Vagina (tissue), 2 donors: ENCODE measurements at regions not wholly inside any gene's neighbourhood (a gene's known extent, or its start where the extent isn't known, plus 50 kb on each side); places are given as distances from the start of the nearest gene placed in this dataset.

ENCODE experiments used
- DNase-seq, 2 donors: peaks; one replicate each; pipeline ENCODE4 v3.0.0-alpha.2; 2017; ENCODE audit errors: extremely low spot score in 2 of 2
- H3K27ac ChIP-seq: fragments of 200-600 bp; sonication (generic); one replicate; pipeline ENCODE4 v1.5.1; 2019
- H3K27me3 ChIP-seq: fragments of 200-600 bp; sonication (generic); one replicate; pipeline ENCODE4 v1.5.1; 2019
- H3K36me3 ChIP-seq, 2 donors: fragments of 200-600 bp; sonication (generic); one replicate each; pipeline ENCODE4 v1.5.1; 2017 to 2019
- H3K4me1 ChIP-seq: fragments of 200-600 bp; sonication (generic); one replicate; pipeline ENCODE4 v1.5.1; 2019
- H3K4me3 ChIP-seq, 2 donors: fragments of 200-600 bp; sonication (generic); 1 replicate in 1 of 2; 2 replicates in 1 of 2; pipeline ENCODE4 v1.5.1; 2016 to 2019
- H3K9me3 ChIP-seq: fragments of 200-600 bp; sonication (generic); one replicate; pipeline ENCODE4 v1.5.1; 2019
- POLR2A ChIP-seq, 2 donors: fragments of 450-650 bp; IDR thresholded peaks; one replicate each; pipeline ENCODE4 v1.6.1; 2017; ENCODE audit warnings: antibody characterized with exemption in 2 of 2, mild to moderate bottlenecking in 2 of 2, moderate library complexity in 2 of 2
- POLR2AphosphoS5 ChIP-seq, 2 donors: sonication (generic); formaldehyde crosslinking; IDR thresholded peaks; one replicate each; pipeline ENCODE4 v1.9.0; 2017; ENCODE audit warnings: antibody characterized with exemption in 2 of 2, mild to moderate bottlenecking in 2 of 2, low read depth in 1 of 2; ENCODE audit not compliant: insufficient read depth in 1 of 2
- intact Hi-C: fragments of 100-400 bp; cut with DNase I; formaldehyde crosslinking; loops from one replicate; pipeline ENCODE4 v1.15.1; 2023
- TF ChIP-seq, protein P1 (sequence below), 3 experiments: fragments of 450-650 bp in 2 of 3; fragments of 200-600 bp in 1 of 3; sonication (generic) in 1 of 3; IDR thresholded peaks; one replicate each; pipeline ENCODE4 v1.5.1; 2017 to 2019; ENCODE audit warnings: antibody characterized with exemption in 3 of 3, mild to moderate bottlenecking in 2 of 3, moderate library complexity in 2 of 3

DNA sequence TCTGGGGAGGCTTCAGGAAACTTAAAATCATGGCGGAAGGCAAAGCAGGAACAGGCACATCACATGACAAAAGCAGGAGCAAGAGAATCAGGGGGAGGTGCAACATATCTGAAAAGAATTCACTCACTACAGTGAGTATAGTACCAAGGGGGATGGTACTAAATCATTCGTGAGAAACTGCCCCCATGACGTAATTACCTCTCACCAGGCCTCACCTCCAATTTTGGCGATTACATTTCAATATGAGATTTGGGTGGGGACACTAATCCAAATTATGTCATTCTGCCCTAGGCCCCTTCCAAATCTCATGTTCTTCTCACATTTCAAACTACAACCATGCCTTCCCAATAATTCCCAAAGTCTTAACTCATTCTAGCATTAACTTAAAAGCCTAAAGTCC lies 740.8 kb upstream of the SOX11 start:
- TF ChIP-seq, protein P1, sequence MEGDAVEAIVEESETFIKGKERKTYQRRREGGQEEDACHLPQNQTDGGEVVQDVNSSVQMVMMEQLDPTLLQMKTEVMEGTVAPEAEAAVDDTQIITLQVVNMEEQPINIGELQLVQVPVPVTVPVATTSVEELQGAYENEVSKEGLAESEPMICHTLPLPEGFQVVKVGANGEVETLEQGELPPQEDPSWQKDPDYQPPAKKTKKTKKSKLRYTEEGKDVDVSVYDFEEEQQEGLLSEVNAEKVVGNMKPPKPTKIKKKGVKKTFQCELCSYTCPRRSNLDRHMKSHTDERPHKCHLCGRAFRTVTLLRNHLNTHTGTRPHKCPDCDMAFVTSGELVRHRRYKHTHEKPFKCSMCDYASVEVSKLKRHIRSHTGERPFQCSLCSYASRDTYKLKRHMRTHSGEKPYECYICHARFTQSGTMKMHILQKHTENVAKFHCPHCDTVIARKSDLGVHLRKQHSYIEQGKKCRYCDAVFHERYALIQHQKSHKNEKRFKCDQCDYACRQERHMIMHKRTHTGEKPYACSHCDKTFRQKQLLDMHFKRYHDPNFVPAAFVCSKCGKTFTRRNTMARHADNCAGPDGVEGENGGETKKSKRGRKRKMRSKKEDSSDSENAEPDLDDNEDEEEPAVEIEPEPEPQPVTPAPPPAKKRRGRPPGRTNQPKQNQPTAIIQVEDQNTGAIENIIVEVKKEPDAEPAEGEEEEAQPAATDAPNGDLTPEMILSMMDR (IDR thresholded peaks at IDR 0.05), result no peak
- no peak for TF ChIP-seq POLR2AphosphoS5 (IDR thresholded peaks at IDR 0.05; ENCODE audit: insufficient read depth in 1 of 2, low read depth in 1 of 2)
- TF ChIP-seq POLR2A (IDR thresholded peaks at IDR 0.05), result no peak
- Histone ChIP-seq H3K27me3 (no peaks in the 10 kb centered on the region), H3K9me3 (no peaks in the 10 kb centered on the region), H3K4me1 (no peaks in the 10 kb centered on the region), H3K27ac (no peak overlapping the region), H3K36me3 (no peaks in the 10 kb centered on the region), H3K4me3 (no peak overlapping the region)
- no peak for DNase-seq
- intact Hi-C loops, result no loop called here

DNA sequence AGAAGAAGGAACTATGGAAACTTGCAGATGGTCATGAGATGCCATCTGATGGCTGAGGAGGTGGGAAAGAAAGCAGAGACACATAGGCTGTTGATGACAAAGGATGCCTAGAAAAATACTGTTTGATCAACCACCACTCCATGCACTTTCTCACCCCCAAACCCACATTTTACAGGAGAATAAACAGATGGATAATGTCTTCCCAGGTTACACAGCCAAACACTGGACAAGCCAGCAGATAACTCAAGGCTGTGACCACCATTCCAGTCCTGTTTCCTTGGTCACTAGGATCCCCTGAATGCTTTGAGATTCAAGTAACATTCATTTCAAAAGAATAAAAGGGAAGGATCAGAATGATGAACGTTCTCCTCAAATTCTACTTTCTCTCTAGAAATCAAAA lies 733.0 kb upstream of the SOX11 start:
- no peaks in the 10 kb centered on the region for H3K9me3 ChIP-seq
- no peak overlapping the region for H3K4me3 ChIP-seq
- no peaks in the 10 kb centered on the region for H3K27me3 ChIP-seq
- H3K27ac ChIP-seq, result no peak overlapping the region
- no peaks in the 10 kb centered on the region for H3K36me3 ChIP-seq
- H3K4me1 ChIP-seq, result no peaks in the 10 kb centered on the region
- intact Hi-C loops, result no loop called here
- TF ChIP-seq POLR2A (IDR thresholded peaks at IDR 0.05) (no peak), POLR2AphosphoS5 (IDR thresholded peaks at IDR 0.05; ENCODE audit: insufficient read depth in 1 of 2, low read depth in 1 of 2) (no peak)
- TF ChIP-seq, protein P1 (IDR thresholded peaks at IDR 0.05), result no peak
- no peak for DNase-seq

DNA sequence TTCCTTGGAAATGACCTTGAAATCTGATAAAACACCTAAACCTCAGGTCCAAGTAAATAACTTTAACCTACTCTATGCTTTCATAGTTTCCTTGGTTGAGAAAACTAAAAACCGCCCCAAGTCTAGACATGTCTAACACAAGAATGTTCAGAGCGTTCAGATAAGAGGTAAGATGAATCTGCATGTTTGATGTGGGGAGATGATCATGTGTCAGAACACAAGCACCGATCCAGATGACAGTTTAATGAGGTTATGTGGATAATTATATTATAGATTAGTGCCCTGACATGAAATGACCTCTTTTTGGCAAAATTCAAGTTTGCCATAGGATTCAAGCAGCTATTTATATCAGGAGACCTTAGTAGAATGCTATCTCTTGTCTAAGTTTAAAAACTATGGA lies 729.8 kb upstream of the SOX11 start:
- Histone ChIP-seq H3K4me1 (no peaks in the 10 kb centered on the region), H3K27me3 (no peaks in the 10 kb centered on the region), H3K9me3 (no peaks in the 10 kb centered on the region), H3K36me3 (no peaks in the 10 kb centered on the region), H3K4me3 (no peak overlapping the region), H3K27ac (no peak overlapping the region)
- intact Hi-C loops, result no loop called here
- TF ChIP-seq, protein P1 (IDR thresholded peaks at IDR 0.05), result no peak
- TF ChIP-seq POLR2A (IDR thresholded peaks at IDR 0.05) (no peak), POLR2AphosphoS5 (IDR thresholded peaks at IDR 0.05; ENCODE audit: insufficient read depth in 1 of 2, low read depth in 1 of 2) (no peak)
- no peak for DNase-seq

DNA sequence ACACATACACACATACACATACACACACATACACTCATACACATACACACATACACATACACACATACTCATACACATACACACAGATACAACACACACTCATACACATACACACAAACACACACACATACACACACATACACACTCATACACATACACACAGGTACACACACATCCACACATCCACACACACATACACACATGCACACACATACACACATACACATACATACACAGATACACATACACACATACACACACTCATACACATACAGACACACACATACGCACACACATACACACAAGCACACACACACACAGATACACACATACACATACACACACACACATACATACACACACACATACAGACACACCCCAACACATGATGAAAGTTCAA lies 729.1 kb upstream of the SOX11 start:
- no peaks in the 10 kb centered on the region for H3K27me3 ChIP-seq
- H3K36me3 ChIP-seq, result no peaks in the 10 kb centered on the region
- no peak for DNase-seq
- H3K4me3 ChIP-seq, result no peak overlapping the region
- no peaks in the 10 kb centered on the region for H3K4me1 ChIP-seq
- intact Hi-C loops, result no loop called here
- no peak overlapping the region for H3K27ac ChIP-seq
- H3K9me3 ChIP-seq, result no peaks in the 10 kb centered on the region
- no peak for TF ChIP-seq POLR2A (IDR thresholded peaks at IDR 0.05)
- TF ChIP-seq POLR2AphosphoS5 (IDR thresholded peaks at IDR 0.05; ENCODE audit: insufficient read depth in 1 of 2, low read depth in 1 of 2), result no peak
- TF ChIP-seq, protein P1 (IDR thresholded peaks at IDR 0.05), result no peak

DNA sequence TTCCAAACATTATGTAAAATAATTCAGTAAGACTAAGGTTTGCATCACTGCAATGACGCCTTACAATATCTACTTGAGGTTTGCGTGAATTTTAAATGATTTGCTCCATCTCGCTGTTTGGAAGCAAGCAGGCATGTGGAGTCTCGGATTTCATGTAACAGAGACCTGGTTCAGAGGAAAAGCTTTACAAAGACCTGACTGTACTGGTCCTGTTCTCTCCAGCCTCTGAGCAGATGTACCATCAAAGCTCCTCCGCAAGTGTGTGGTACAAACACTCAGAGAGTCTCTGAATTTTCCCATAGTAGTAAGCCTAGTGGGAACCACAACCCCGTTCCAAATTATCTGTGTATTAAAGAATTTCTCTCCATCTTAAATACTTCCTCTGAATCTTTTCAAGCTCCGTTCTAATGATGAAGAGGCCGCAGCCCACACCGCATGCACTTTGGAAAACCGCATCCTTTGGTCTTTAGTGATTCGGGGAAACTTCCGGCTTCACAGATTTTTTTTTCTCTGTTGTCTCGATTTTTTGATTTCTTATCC lies 728.1 kb upstream of the SOX11 start:
- intact Hi-C loops, result no loop called here
- no peak for DNase-seq
- Histone ChIP-seq H3K36me3 (no peaks in the 10 kb centered on the region), H3K4me1 (no peaks in the 10 kb centered on the region), H3K27me3 (no peaks in the 10 kb centered on the region), H3K4me3 (no peak overlapping the region), H3K9me3 (no peaks in the 10 kb centered on the region), H3K27ac (no peak overlapping the region)
- no peak for TF ChIP-seq POLR2AphosphoS5 (IDR thresholded peaks at IDR 0.05; ENCODE audit: insufficient read depth in 1 of 2, low read depth in 1 of 2)
- TF ChIP-seq POLR2A (IDR thresholded peaks at IDR 0.05), result no peak
- TF ChIP-seq, protein P1 (IDR thresholded peaks at IDR 0.05), result no peak
